Stomach (tissue), 4 donors: ENCODE measurements at regions not wholly inside any gene's neighbourhood (a gene's known extent, or its start where the extent isn't known, plus 50 kb on each side); places are given as distances from the start of the nearest gene placed in this dataset.

Experiments used
- EP300 ChIP-seq: sonication (generic); formaldehyde crosslinking; IDR thresholded peaks from one replicate; pipeline ENCODE4 v1.6.1; 2017; ENCODE audit warnings: antibody characterized with exemption
- POLR2A ChIP-seq, 4 donors: fragments of 450-650 bp; IDR thresholded peaks; one replicate each; pipeline ENCODE4 v1.6.1; 2016; ENCODE audit warnings: antibody characterized with exemption in 4 of 4, control low read depth in 2 of 4, mild to moderate bottlenecking in 1 of 4, moderate library complexity in 1 of 4
- TF ChIP-seq, protein P1 (sequence below), 7 experiments: fragments of 450-650 bp in 4 of 7; fragments of 200-600 bp in 3 of 7; sonication (generic) in 3 of 7; IDR thresholded peaks; one replicate each; pipeline ENCODE4 v1.5.1; 2016 to 2019; ENCODE audit warnings: antibody characterized with exemption in 7 of 7, control low read depth in 2 of 7, mild to moderate bottlenecking in 1 of 7

DNA sequence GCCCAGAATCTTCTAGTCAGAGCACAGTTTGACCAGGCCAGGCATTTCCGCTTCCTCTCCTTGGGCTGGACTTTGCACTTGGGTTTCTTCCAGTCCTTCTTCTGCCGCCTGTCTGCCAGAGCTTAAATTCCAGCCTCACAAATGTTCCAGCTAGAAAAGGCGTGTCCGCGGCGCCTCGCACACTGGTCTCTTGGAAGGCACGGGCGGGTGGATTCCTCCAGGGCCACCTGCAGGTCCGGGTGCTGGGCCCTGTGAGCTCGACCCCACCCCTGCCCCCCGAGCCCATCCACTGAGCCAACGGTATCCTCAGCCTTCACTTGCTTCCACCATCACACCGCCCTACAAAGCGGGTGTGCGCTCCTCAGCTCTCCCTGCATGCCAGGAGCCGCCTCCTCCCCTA lies 2026.5 kb downstream of the TP53TG3F start:
- TF ChIP-seq, protein P1, sequence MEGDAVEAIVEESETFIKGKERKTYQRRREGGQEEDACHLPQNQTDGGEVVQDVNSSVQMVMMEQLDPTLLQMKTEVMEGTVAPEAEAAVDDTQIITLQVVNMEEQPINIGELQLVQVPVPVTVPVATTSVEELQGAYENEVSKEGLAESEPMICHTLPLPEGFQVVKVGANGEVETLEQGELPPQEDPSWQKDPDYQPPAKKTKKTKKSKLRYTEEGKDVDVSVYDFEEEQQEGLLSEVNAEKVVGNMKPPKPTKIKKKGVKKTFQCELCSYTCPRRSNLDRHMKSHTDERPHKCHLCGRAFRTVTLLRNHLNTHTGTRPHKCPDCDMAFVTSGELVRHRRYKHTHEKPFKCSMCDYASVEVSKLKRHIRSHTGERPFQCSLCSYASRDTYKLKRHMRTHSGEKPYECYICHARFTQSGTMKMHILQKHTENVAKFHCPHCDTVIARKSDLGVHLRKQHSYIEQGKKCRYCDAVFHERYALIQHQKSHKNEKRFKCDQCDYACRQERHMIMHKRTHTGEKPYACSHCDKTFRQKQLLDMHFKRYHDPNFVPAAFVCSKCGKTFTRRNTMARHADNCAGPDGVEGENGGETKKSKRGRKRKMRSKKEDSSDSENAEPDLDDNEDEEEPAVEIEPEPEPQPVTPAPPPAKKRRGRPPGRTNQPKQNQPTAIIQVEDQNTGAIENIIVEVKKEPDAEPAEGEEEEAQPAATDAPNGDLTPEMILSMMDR (IDR thresholded peaks at IDR 0.05): no peak
- TF ChIP-seq POLR2A (IDR thresholded peaks at IDR 0.05): no peak
- no peak for TF ChIP-seq EP300
